ENCODE measurements at regions not wholly inside any gene's neighbourhood (a gene's known extent, or its start where the extent isn't known, plus 50 kb on each side); places are given as distances from the start of the nearest gene placed in this dataset.

GRCh38 chr13:79834876-79835275, 353.9 kb downstream of the NDFIP2 start:
- no peak for DNase-seq

- DNase-seq, result no peak
These were observed 353.0 kb downstream of the NDFIP2 start for GRCh38 chr13:79833991-79834390.

GRCh38 chr13:79831556-79831955, 350.6 kb downstream of the NDFIP2 start:
- DNase-seq, result no peak

GRCh38 chr13:79830945-79831344, 350.0 kb downstream of the NDFIP2 start:
- no peak for DNase-seq

GRCh38 chr13:79830426-79830825, 349.5 kb downstream of the NDFIP2 start:
- no peak for DNase-seq

- DNase-seq, result no peak
These were observed 348.9 kb downstream of the NDFIP2 start for GRCh38 chr13:79829880-79830279.

GRCh38 chr13:79825959-79826358, 345.0 kb downstream of the NDFIP2 start:
- DNase-seq, result no peak

GRCh38 chr13:79815041-79815440, 334.1 kb downstream of the NDFIP2 start:
- DNase-seq, result no peak

- DNase-seq, result no peak
These were observed 331.3 kb downstream of the NDFIP2 start for GRCh38 chr13:79812070-79812850.

GRCh38 chr13:79811170-79811569, 330.2 kb downstream of the NDFIP2 start:
- no peak for DNase-seq

- no peak for DNase-seq
These were observed 329.7 kb downstream of the NDFIP2 start for GRCh38 chr13:79810669-79811068.

- DNase-seq, result no peak
These were observed 329.1 kb downstream of the NDFIP2 start for GRCh38 chr13:79810018-79810417.

GRCh38 chr13:79808475-79808874, 327.5 kb downstream of the NDFIP2 start:
- no peak for DNase-seq

GRCh38 chr13:79807554-79807953, 326.6 kb downstream of the NDFIP2 start:
- no peak for DNase-seq

GRCh38 chr13:79806821-79807220, 325.9 kb downstream of the NDFIP2 start:
- no peak for DNase-seq

GRCh38 chr13:79805317-79805716, 324.4 kb downstream of the NDFIP2 start:
- no peak for DNase-seq

GRCh38 chr13:79803989-79804388, 323.0 kb downstream of the NDFIP2 start:
- no peak for DNase-seq

GRCh38 chr13:79803296-79803695, 322.3 kb downstream of the NDFIP2 start:
- no peak for DNase-seq

- no peak for DNase-seq
These were observed 321.6 kb downstream of the NDFIP2 start for GRCh38 chr13:79802389-79803085.

GRCh38 chr13:79799059-79799867, 318.3 kb downstream of the NDFIP2 start:
- DNase-seq, result no peak

- DNase-seq, result no peak
These were observed 315.2 kb downstream of the NDFIP2 start for GRCh38 chr13:79796136-79796535.

GRCh38 chr13:79794931-79795330, 314.0 kb downstream of the NDFIP2 start:
- no peak for DNase-seq
